ENCODE measurements at regions not wholly inside any gene's neighbourhood (a gene's known extent, or its start where the extent isn't known, plus 50 kb on each side); places are given as distances from the start of the nearest gene placed in this dataset.

DNA sequence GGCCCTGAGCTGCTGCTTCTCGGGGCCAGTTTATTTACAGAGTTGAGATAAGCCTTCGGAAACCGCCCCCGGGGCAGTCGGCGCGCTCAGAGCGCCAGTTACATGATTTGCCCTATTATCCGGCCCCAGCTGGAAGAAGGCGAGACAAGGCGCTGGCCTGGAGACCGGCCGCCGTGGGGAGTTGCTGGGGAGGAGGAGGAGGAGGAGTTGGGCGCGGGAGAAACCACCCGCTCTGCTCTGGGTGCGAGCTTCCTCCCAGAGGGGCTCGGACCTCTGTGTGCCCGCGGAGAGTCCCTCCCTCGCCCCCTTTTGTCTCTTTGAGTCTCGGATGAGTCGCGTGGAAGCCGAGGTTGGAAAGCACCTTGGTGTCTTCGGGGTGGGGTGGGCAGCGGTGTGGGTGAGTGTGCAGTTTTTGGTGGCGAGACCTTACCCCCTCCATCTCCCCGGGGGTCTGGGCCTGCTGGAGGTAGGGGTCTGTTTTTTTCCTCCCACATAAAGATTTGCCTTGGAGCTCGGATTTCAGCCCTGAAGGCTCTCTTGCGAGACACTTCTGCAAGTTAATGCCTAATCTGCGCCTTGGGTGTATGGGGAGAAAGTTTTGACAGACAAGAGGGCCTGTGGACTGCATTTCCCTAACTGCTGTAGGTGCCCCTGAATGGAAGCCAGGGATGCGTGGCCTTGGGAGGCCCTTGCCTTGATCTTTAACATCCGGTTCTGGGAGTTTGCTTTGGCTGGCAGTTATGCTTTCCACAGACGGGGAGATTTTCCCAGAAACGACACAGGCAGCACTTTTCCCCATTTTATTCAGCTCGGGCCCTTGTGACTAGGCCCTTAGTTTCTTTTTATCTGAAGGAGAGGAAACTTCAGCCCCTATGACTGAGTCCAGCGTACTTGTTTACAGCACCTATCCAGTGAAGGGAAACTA, 80.0 kb downstream of the NDUFS5 start:
- no peak for DNase-seq
- no peaks in the 10 kb centered on the region; the same call in 1 of the 2 replicates for H3K36me3 Mint-ChIP-seq (ENCODE audit: low read depth)
- no peak overlapping the region for H3K27ac Mint-ChIP-seq
- no peak overlapping the region for H3K4me3 Mint-ChIP-seq
- peaks cover 30% of the 10 kb centered on the region for H3K4me1 Mint-ChIP-seq (ENCODE audit: low read depth)
- H3K9me3 Mint-ChIP-seq: no peaks in the 10 kb centered on the region
- TF ChIP-seq CTCF (IDR thresholded peaks at IDR 0.05): no peak
- H3K27me3 Mint-ChIP-seq (ENCODE audit: insufficient read depth): peaks cover 2% of the 10 kb centered on the region; the same call in 1 of the 2 replicates

DNA sequence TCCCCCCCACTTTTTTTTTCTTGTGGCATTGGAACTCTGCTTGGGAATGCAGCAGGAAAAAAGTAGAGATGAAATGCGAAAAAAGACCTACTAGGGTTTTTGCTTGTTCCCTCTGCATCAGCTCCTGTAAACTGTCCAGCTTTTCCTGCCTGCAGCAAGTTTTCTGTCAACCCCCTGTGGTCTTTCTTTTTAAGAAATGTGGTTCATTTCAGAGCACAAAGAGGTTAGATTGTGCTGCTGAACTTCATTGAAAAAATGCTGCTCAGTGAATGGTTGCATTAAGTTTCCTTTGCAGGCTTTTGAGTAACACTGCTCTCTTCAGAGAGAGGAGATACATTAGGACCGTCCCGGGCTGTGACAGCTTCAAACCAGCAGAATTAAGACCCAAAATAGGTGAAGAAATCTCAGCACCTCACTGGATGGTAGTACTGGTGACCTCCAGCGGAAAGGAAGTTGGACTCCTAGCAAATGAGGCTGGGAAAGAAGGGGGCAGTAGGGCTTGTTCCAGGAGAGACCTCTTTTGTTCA, 80.7 kb downstream of the NDUFS5 start:
- H3K27ac Mint-ChIP-seq: no peak overlapping the region
- no peak overlapping the region for H3K4me3 Mint-ChIP-seq
- no peaks in the 10 kb centered on the region; the same call in 1 of the 2 replicates for H3K36me3 Mint-ChIP-seq (ENCODE audit: low read depth)
- H3K4me1 Mint-ChIP-seq (ENCODE audit: low read depth): peaks cover 34% of the 10 kb centered on the region
- no peaks in the 10 kb centered on the region for H3K9me3 Mint-ChIP-seq
- no peak; the same call in 1 of the 2 replicates for TF ChIP-seq CTCF (IDR thresholded peaks at IDR 0.05)
- no peak for DNase-seq
- H3K27me3 Mint-ChIP-seq (ENCODE audit: insufficient read depth): peaks cover 2% of the 10 kb centered on the region; the same call in 1 of the 2 replicates

DNA sequence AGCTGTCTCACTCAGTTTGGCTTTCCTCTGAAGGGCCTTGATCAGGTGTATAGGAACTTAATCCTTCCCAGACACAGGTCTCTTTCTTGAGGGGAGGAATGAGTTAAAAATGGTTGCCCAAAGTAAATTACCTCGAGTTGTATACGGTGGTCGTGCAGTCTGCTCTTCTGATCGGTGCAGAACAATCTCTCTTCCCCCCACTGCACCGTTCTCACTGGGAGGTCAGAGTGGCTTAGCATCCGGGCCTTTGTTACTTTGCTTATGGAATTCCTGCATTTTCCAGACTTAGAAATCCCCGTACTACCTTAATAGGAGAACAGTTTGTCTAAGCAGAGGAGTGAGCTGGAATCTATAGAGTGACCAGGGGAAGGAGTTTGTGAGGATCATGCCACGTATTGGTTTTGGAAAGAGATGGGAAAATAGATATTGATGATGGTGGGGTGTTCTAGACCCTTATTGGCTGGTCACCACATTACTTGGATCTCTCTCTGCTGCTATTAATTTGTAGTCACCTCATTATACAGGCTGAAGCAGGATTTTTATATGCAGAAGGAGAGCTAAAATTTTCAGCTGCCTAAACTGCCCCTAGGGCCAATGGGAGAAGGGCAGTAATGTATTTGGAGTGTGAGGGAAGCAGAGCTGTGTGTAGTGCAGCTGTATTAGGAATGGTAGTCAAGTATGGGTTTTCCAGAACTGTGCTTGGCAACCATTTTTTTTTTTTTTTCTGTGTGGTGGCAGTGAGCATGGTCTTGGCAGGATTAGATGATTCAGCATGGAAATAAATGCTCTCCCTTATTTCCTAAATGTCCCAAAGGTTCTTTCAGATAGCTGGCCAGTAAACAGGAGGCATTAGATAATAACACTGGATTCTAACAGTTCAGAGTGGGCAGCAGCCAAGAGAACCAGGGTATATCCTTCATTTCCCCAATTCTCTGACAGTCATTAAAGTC, 81.5 kb downstream of the NDUFS5 start:
- no peak; the same call in 1 of the 2 replicates for TF ChIP-seq CTCF (IDR thresholded peaks at IDR 0.05)
- DNase-seq: no peak
- peaks cover 30% of the 10 kb centered on the region for H3K4me1 Mint-ChIP-seq (ENCODE audit: low read depth)
- H3K27ac Mint-ChIP-seq: no peak overlapping the region
- peaks cover 2% of the 10 kb centered on the region; the same call in 1 of the 2 replicates for H3K27me3 Mint-ChIP-seq (ENCODE audit: insufficient read depth)
- H3K4me3 Mint-ChIP-seq: no peak overlapping the region
- H3K36me3 Mint-ChIP-seq (ENCODE audit: low read depth): no peaks in the 10 kb centered on the region; the same call in 1 of the 2 replicates
- H3K9me3 Mint-ChIP-seq: no peaks in the 10 kb centered on the region

- Mint-ChIP-seq H3K4me1 (ENCODE audit: low read depth) (peaks cover 20% of the 10 kb centered on the region), H3K27me3 (ENCODE audit: insufficient read depth) (peaks cover 2% of the 10 kb centered on the region; the same call in 1 of the 2 replicates), H3K36me3 (ENCODE audit: low read depth) (peaks cover 6% of the 10 kb centered on the region; the same call in 1 of the 2 replicates), H3K4me3 (0 out of 2 replicates have a peak overlapping the region, but pooled peaks have one; percentile 13), H3K27ac (peak overlapping the region; percentile 98), H3K9me3 (no peaks in the 10 kb centered on the region)
- DNase-seq: no peak
- no peak for TF ChIP-seq CTCF (IDR thresholded peaks at IDR 0.05)
Observed at GRCh38 chr1:39109644-39110043, 83.5 kb downstream of the NDUFS5 start.

GRCh38 chr1:39110325-39110851, 84.2 kb downstream of the NDUFS5 start:
- Mint-ChIP-seq H3K4me3 (peak overlapping the region; percentile 82), H3K4me1 (ENCODE audit: low read depth) (peaks cover 17% of the 10 kb centered on the region), H3K27me3 (ENCODE audit: insufficient read depth) (peaks cover 2% of the 10 kb centered on the region; the same call in 1 of the 2 replicates), H3K36me3 (ENCODE audit: low read depth) (peaks cover 6% of the 10 kb centered on the region; the same call in 1 of the 2 replicates), H3K9me3 (no peaks in the 10 kb centered on the region), H3K27ac (peak overlapping the region; percentile 98)
- no peak for TF ChIP-seq CTCF (IDR thresholded peaks at IDR 0.05)
- DNase-seq: peak; percentile 82

Measured in HFFc6 (cell line).